ENCODE measurements at regions not wholly inside any gene's neighbourhood (a gene's known extent, or its start where the extent isn't known, plus 50 kb on each side); places are given as distances from the start of the nearest gene placed in this dataset.
A peak's percentile ranks its signal among the peaks of the same experiment; 100 is the strongest.

- no peak overlapping the region for H3K4me2 ChIP-seq (ENCODE audit: low read length, poor library complexity, severe bottlenecking)
- H4K8ac ChIP-seq (ENCODE audit: low read length) = no peak overlapping the region
- H3K27ac ChIP-seq (ENCODE audit: low read length, poor library complexity, severe bottlenecking) = no peak overlapping the region
- H3K4me3 ChIP-seq (ENCODE audit: insufficient read depth in 1 of 2, low read depth in 1 of 2, low read length in 2 of 2) = no peak overlapping the region
- H4K91ac ChIP-seq (ENCODE audit: low read length) = no peak overlapping the region
- H2BK120ac ChIP-seq (ENCODE audit: low read depth, low read length) = no peak overlapping the region
- no peaks in the 10 kb centered on the region for H3K79me1 ChIP-seq (replicated peaks; ENCODE audit: low read length, poor library complexity, severe bottlenecking)
- no peak overlapping the region for H2BK15ac ChIP-seq (ENCODE audit: low read depth, poor library complexity, severe bottlenecking)
- H2AFZ ChIP-seq (ENCODE audit: low read depth, low read length) = no peak overlapping the region
- no peak overlapping the region for H3K23ac ChIP-seq (ENCODE audit: low read length in 2 of 2)
- H2BK12ac ChIP-seq (ENCODE audit: low read length in 2 of 2) = no peak overlapping the region
- H3K14ac ChIP-seq (ENCODE audit: low read length in 2 of 2) = no peak overlapping the region
- H2BK5ac ChIP-seq (ENCODE audit: low read depth, low read length, poor library complexity, severe bottlenecking) = no peak overlapping the region
- H3K18ac ChIP-seq (ENCODE audit: low read depth in 1 of 2, low read length in 2 of 2) = no peak overlapping the region
- no peak for DNase-seq
- H3K36me3 ChIP-seq (ENCODE audit: control insufficient read depth in 1 of 2, insufficient read depth in 2 of 2, low read depth in 1 of 2, low read length in 2 of 2) = no peaks in the 10 kb centered on the region
- H2AK5ac ChIP-seq (ENCODE audit: low read length, severe bottlenecking) = no peak overlapping the region
- no peak overlapping the region for H3K9ac ChIP-seq (ENCODE audit: low read length)
- H3K27me3 ChIP-seq (ENCODE audit: control insufficient read depth in 1 of 2, insufficient read depth in 1 of 2, low read length in 2 of 2) = no peaks in the 10 kb centered on the region
- WGBS = 72% methylated on average over 3 of the region's 5 CpGs
- H3K4me1 ChIP-seq (ENCODE audit: control insufficient read depth, insufficient read depth, low read depth, low read length) = no peaks in the 10 kb centered on the region
- no peak overlapping the region for H3K4ac ChIP-seq (ENCODE audit: low read depth in 1 of 2, low read length in 2 of 2)
- H3K9me3 ChIP-seq (ENCODE audit: control insufficient read depth, low read length) = no peaks in the 10 kb centered on the region
Measured at GRCh38 chr17:27233776-27234175, 60.1 kb upstream of the WSB1 start.

- H4K91ac ChIP-seq (ENCODE audit: low read length) = no peak overlapping the region
- H3K14ac ChIP-seq (ENCODE audit: low read length in 2 of 2) = no peak overlapping the region
- H2AK5ac ChIP-seq (ENCODE audit: low read length, severe bottlenecking) = no peak overlapping the region
- H2BK120ac ChIP-seq (ENCODE audit: low read depth, low read length) = no peak overlapping the region
- no peak overlapping the region for H2BK12ac ChIP-seq (ENCODE audit: low read length in 2 of 2)
- DNase-seq = peak; percentile 74
- H3K4me1 ChIP-seq (ENCODE audit: control insufficient read depth, insufficient read depth, low read depth, low read length) = no peaks in the 10 kb centered on the region
- no peak overlapping the region for H3K4me3 ChIP-seq (ENCODE audit: insufficient read depth in 1 of 2, low read depth in 1 of 2, low read length in 2 of 2)
- H3K4me2 ChIP-seq (ENCODE audit: low read length, poor library complexity, severe bottlenecking) = no peak overlapping the region
- H2BK5ac ChIP-seq (ENCODE audit: low read depth, low read length, poor library complexity, severe bottlenecking) = no peak overlapping the region
- no peak overlapping the region for H3K9ac ChIP-seq (ENCODE audit: low read length)
- no peak overlapping the region for H3K23ac ChIP-seq (ENCODE audit: low read length in 2 of 2)
- no peaks in the 10 kb centered on the region for H3K9me3 ChIP-seq (ENCODE audit: control insufficient read depth, low read length)
- no peak overlapping the region for H2BK15ac ChIP-seq (ENCODE audit: low read depth, poor library complexity, severe bottlenecking)
- no peak overlapping the region for H3K27ac ChIP-seq (ENCODE audit: low read length, poor library complexity, severe bottlenecking)
- WGBS = 50% methylated on average over 2 of the region's 3 CpGs
- H3K27me3 ChIP-seq (ENCODE audit: control insufficient read depth in 1 of 2, insufficient read depth in 1 of 2, low read length in 2 of 2) = no peaks in the 10 kb centered on the region
- no peak overlapping the region for H3K4ac ChIP-seq (ENCODE audit: low read depth in 1 of 2, low read length in 2 of 2)
- no peak overlapping the region for H4K8ac ChIP-seq (ENCODE audit: low read length)
- no peaks in the 10 kb centered on the region for H3K36me3 ChIP-seq (ENCODE audit: control insufficient read depth in 1 of 2, insufficient read depth in 2 of 2, low read depth in 1 of 2, low read length in 2 of 2)
- no peak overlapping the region for H2AFZ ChIP-seq (ENCODE audit: low read depth, low read length)
- H3K18ac ChIP-seq (ENCODE audit: low read depth in 1 of 2, low read length in 2 of 2) = no peak overlapping the region
- H3K79me1 ChIP-seq (replicated peaks; ENCODE audit: low read length, poor library complexity, severe bottlenecking) = no peaks in the 10 kb centered on the region
Measured at GRCh38 chr17:27236717-27237315, 57.1 kb upstream of the WSB1 start.

DNA sequence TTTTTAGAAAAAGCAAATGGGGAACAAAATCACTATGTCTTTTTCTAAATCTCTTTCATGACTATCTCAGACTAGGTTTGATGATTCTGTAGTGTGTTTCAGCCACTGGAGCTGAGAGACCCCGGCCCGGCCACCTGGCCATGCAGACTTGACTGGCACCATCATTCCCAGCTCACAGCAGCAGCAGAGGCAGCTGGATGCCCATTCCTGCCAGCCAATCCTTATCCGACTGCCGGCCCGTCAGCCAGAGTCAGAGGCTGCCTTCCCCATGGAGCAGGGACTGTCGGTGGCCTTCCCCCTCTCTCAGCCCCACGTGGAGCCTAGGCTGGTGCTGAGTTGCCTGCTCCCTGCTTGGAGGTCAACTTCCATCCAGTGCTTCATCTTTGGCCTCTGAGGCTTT is 56.0 kb upstream of the WSB1 start:
- no peaks in the 10 kb centered on the region for H3K4me1 ChIP-seq (ENCODE audit: control insufficient read depth, insufficient read depth, low read depth, low read length)
- H3K9me3 ChIP-seq (ENCODE audit: control insufficient read depth, low read length) = no peaks in the 10 kb centered on the region
- no peak overlapping the region for H2AK5ac ChIP-seq (ENCODE audit: low read length, severe bottlenecking)
- H3K36me3 ChIP-seq (ENCODE audit: control insufficient read depth in 1 of 2, insufficient read depth in 2 of 2, low read depth in 1 of 2, low read length in 2 of 2) = no peaks in the 10 kb centered on the region
- H3K27ac ChIP-seq (ENCODE audit: low read length, poor library complexity, severe bottlenecking) = no peak overlapping the region
- no peak overlapping the region for H3K4me2 ChIP-seq (ENCODE audit: low read length, poor library complexity, severe bottlenecking)
- WGBS = 84% methylated on average over 7 of the region's 7 CpGs
- peak overlapping the region; percentile 7 for H4K8ac ChIP-seq (ENCODE audit: low read length)
- no peak overlapping the region for H3K18ac ChIP-seq (ENCODE audit: low read depth in 1 of 2, low read length in 2 of 2)
- no peak overlapping the region for H2AFZ ChIP-seq (ENCODE audit: low read depth, low read length)
- no peak overlapping the region for H3K23ac ChIP-seq (ENCODE audit: low read length in 2 of 2)
- no peak overlapping the region for H2BK15ac ChIP-seq (ENCODE audit: low read depth, poor library complexity, severe bottlenecking)
- H3K4me3 ChIP-seq (ENCODE audit: insufficient read depth in 1 of 2, low read depth in 1 of 2, low read length in 2 of 2) = no peak overlapping the region
- H3K79me1 ChIP-seq (replicated peaks; ENCODE audit: low read length, poor library complexity, severe bottlenecking) = no peaks in the 10 kb centered on the region
- no peak overlapping the region for H2BK120ac ChIP-seq (ENCODE audit: low read depth, low read length)
- H3K27me3 ChIP-seq (ENCODE audit: control insufficient read depth in 1 of 2, insufficient read depth in 1 of 2, low read length in 2 of 2) = no peaks in the 10 kb centered on the region
- H3K14ac ChIP-seq (ENCODE audit: low read length in 2 of 2) = no peak overlapping the region
- H4K91ac ChIP-seq (ENCODE audit: low read length) = peak overlapping the region; percentile 61
- no peak overlapping the region for H2BK5ac ChIP-seq (ENCODE audit: low read depth, low read length, poor library complexity, severe bottlenecking)
- no peak overlapping the region for H3K9ac ChIP-seq (ENCODE audit: low read length)
- no peak for DNase-seq
- H2BK12ac ChIP-seq (ENCODE audit: low read length in 2 of 2) = no peak overlapping the region
- no peak overlapping the region for H3K4ac ChIP-seq (ENCODE audit: low read depth in 1 of 2, low read length in 2 of 2)

- no peaks in the 10 kb centered on the region for H3K79me1 ChIP-seq (replicated peaks; ENCODE audit: low read length, poor library complexity, severe bottlenecking)
- no peak overlapping the region for H3K4ac ChIP-seq (ENCODE audit: low read depth in 1 of 2, low read length in 2 of 2)
- no peak overlapping the region for H3K23ac ChIP-seq (ENCODE audit: low read length in 2 of 2)
- no peak overlapping the region for H2BK5ac ChIP-seq (ENCODE audit: low read depth, low read length, poor library complexity, severe bottlenecking)
- DNase-seq = no peak
- 92% methylated on average over 2 of the region's 5 CpGs for WGBS
- no peak overlapping the region for H2BK12ac ChIP-seq (ENCODE audit: low read length in 2 of 2)
- no peak overlapping the region for H3K18ac ChIP-seq (ENCODE audit: low read depth in 1 of 2, low read length in 2 of 2)
- H3K36me3 ChIP-seq (ENCODE audit: control insufficient read depth in 1 of 2, insufficient read depth in 2 of 2, low read depth in 1 of 2, low read length in 2 of 2) = no peaks in the 10 kb centered on the region
- H3K14ac ChIP-seq (ENCODE audit: low read length in 2 of 2) = no peak overlapping the region
- H4K8ac ChIP-seq (ENCODE audit: low read length) = no peak overlapping the region
- no peak overlapping the region for H2BK15ac ChIP-seq (ENCODE audit: low read depth, poor library complexity, severe bottlenecking)
- no peaks in the 10 kb centered on the region for H3K27me3 ChIP-seq (ENCODE audit: control insufficient read depth in 1 of 2, insufficient read depth in 1 of 2, low read length in 2 of 2)
- no peak overlapping the region for H2BK120ac ChIP-seq (ENCODE audit: low read depth, low read length)
- no peak overlapping the region for H4K91ac ChIP-seq (ENCODE audit: low read length)
- no peak overlapping the region for H3K4me3 ChIP-seq (ENCODE audit: insufficient read depth in 1 of 2, low read depth in 1 of 2, low read length in 2 of 2)
- H2AK5ac ChIP-seq (ENCODE audit: low read length, severe bottlenecking) = no peak overlapping the region
- H3K27ac ChIP-seq (ENCODE audit: low read length, poor library complexity, severe bottlenecking) = no peak overlapping the region
- H2AFZ ChIP-seq (ENCODE audit: low read depth, low read length) = no peak overlapping the region
- H3K9ac ChIP-seq (ENCODE audit: low read length) = no peak overlapping the region
- no peaks in the 10 kb centered on the region for H3K9me3 ChIP-seq (ENCODE audit: control insufficient read depth, low read length)
- no peaks in the 10 kb centered on the region for H3K4me1 ChIP-seq (ENCODE audit: control insufficient read depth, insufficient read depth, low read depth, low read length)
- H3K4me2 ChIP-seq (ENCODE audit: low read length, poor library complexity, severe bottlenecking) = no peak overlapping the region
Measured at GRCh38 chr17:27239046-27239445, 54.9 kb upstream of the WSB1 start.
